MM.1S (cell line): ENCODE measurements at regions not wholly inside any gene's neighbourhood (a gene's known extent, or its start where the extent isn't known, plus 50 kb on each side); places are given as distances from the start of the nearest gene placed in this dataset.

Experiments
- DNase-seq: peaks from one replicate; pipeline ENCODE4 v3.0.0-alpha.2; 2015
- H2AFZ ChIP-seq: fragments of 300-600 bp; sonication (generic); 2 replicates; pipeline ENCODE4 v1.6.0; 2016; ENCODE audit warnings: antibody characterized with exemption, low read length
- H3F3A ChIP-seq: fragments of 300-600 bp; sonication (generic); 2 replicates; pipeline ENCODE4 v1.6.1; 2016; ENCODE audit warnings: mild to moderate bottlenecking, antibody characterized with exemption, low read length, moderate library complexity, mixed read lengths; ENCODE audit not compliant: insufficient read depth
- H3K27ac ChIP-seq: fragments of 300-600 bp; sonication (generic); 2 replicates; pipeline ENCODE4 v1.5.1; 2016; ENCODE audit warnings: mild to moderate bottlenecking, low read length
- H3K27me3 ChIP-seq: fragments of 300-600 bp; sonication (generic); replicated peaks from 2 replicates; pipeline ENCODE4 v1.6.0; 2016; ENCODE audit warnings: low read length; ENCODE audit not compliant: insufficient read depth
- H3K36me3 ChIP-seq: fragments of 300-600 bp; sonication (generic); replicated peaks from 2 replicates; pipeline ENCODE4 v1.6.1; 2016; ENCODE audit warnings: mild to moderate bottlenecking, low read length, mixed read lengths; ENCODE audit not compliant: insufficient read depth
- H3K4me1 ChIP-seq: fragments of 300-600 bp; sonication (generic); 2 replicates; pipeline ENCODE4 v1.6.1; 2016; ENCODE audit warnings: low read length, mixed read lengths
- H3K4me2 ChIP-seq: fragments of 300-600 bp; sonication (generic); 2 replicates; pipeline ENCODE4 v1.6.0; 2016; ENCODE audit warnings: low read depth, low read length
- H3K4me3 ChIP-seq: fragments of 300-600 bp; sonication (generic); 2 replicates; pipeline ENCODE4 v1.5.1; 2016; ENCODE audit warnings: low read length, mixed read lengths
- H3K79me2 ChIP-seq: fragments of 300-600 bp; sonication (generic); 2 replicates; pipeline ENCODE4 v1.6.1; 2016; ENCODE audit warnings: mixed run types, low read length, mixed read lengths
- H3K9ac ChIP-seq: fragments of 300-600 bp; sonication (generic); 2 replicates; pipeline ENCODE4 v1.6.1; 2016; ENCODE audit warnings: low read length, mixed read lengths
- H3K9me2 ChIP-seq: fragments of 300-600 bp; sonication (generic); replicated peaks from 2 replicates; pipeline ENCODE4 v1.6.1; 2016; ENCODE audit warnings: mild to moderate bottlenecking, low read length, mixed read lengths; ENCODE audit not compliant: insufficient read depth
- H3K9me3 ChIP-seq: fragments of 300-600 bp; sonication (generic); replicated peaks from 2 replicates; pipeline ENCODE4 v1.6.1; 2016; ENCODE audit warnings: mild to moderate bottlenecking, low read length, mixed read lengths; ENCODE audit not compliant: insufficient read depth
- H4K20me1 ChIP-seq: fragments of 300-600 bp; sonication (generic); 2 replicates; pipeline ENCODE4 v1.6.1; 2016; ENCODE audit warnings: mild to moderate bottlenecking, low read length, moderate library complexity, mixed read lengths; ENCODE audit not compliant: insufficient read depth
- CTCF ChIP-seq: fragments of 300-600 bp; sonication (generic); IDR thresholded peaks from 2 replicates; pipeline ENCODE4 v1.5.1; 2016; ENCODE audit warnings: antibody characterized with exemption, low read length, mixed read lengths
- EZH2 ChIP-seq: fragments of 300-600 bp; sonication (generic); optimal IDR thresholded peaks from 2 replicates; pipeline ENCODE3; 2017; ENCODE audit warnings: low read depth, mild to moderate bottlenecking, antibody characterized with exemption, low read length, mixed read lengths
- EZH2phosphoT487 ChIP-seq: fragments of 300-600 bp; sonication (generic); IDR thresholded peaks from 2 replicates; pipeline ENCODE4 v1.6.1; 2018; ENCODE audit warnings: antibody characterized with exemption, low read length

GRCh38 chr2:176490061-176490861, 221.0 kb downstream of the MTX2 start:
- Histone ChIP-seq H3K27me3 (no peaks in the 10 kb centered on the region), H3F3A (peaks cover 14% of the 10 kb centered on the region), H3K9me3 (no peaks in the 10 kb centered on the region), H4K20me1 (no peaks in the 10 kb centered on the region), H3K4me1 (peaks cover 12% of the 10 kb centered on the region), H3K4me2 (peak overlapping the region; percentile 33), H3K4me3 (no peak overlapping the region), H2AFZ (no peak overlapping the region), H3K9ac (no peak overlapping the region), H3K9me2 (no peaks in the 10 kb centered on the region), H3K27ac (peak overlapping the region; percentile 51; the same call in 1 of the 2 replicates), H3K79me2 (no peaks in the 10 kb centered on the region), H3K36me3 (no peaks in the 10 kb centered on the region)
- TF ChIP-seq CTCF (no peak), EZH2phosphoT487 (no peak), EZH2 (no peak)
- DNase-seq, result no peak

DNA sequence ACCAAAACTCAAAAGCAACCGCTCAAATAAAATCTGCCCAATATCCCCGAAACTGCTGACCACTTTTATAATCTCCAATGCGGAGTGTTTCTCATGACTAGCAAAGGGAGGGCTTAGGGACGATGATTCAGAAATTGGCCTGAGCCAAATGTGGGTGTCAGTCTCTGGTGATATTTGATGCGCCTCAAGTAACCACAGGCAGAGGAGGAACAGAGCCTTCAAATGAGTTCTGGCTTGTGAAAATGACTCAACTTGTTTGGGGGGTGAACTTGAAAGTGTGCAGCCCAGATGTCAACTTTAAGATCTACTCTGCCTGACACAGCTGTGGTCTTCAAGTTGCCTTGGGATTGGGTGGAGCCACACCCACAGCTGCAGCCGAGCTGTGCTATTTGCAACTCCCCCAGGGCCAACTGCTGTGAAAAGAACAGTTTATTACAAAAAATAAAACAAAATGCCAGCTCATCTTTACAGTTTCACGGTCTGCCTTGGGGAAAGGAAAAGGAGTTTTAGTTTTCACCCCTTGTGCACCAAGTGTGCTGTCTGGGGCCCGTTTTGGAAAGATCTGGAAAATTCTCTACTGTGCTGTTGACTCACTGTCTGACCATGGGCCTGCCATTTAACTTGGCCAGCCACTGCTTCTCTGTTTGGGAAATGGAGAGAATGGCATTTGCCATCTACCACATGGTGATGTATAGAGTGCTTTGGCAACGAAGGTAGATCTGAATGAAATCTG, 222.1 kb downstream of the MTX2 start:
- Histone ChIP-seq H3F3A (peaks cover 14% of the 10 kb centered on the region), H3K4me1 (peaks cover 12% of the 10 kb centered on the region), H3K9ac (no peak overlapping the region), H4K20me1 (no peaks in the 10 kb centered on the region), H3K9me3 (no peaks in the 10 kb centered on the region), H3K27me3 (no peaks in the 10 kb centered on the region), H3K4me2 (peak overlapping the region; percentile 33), H3K79me2 (no peaks in the 10 kb centered on the region), H3K4me3 (no peak overlapping the region; the same call in 1 of the 2 replicates), H3K36me3 (no peaks in the 10 kb centered on the region), H3K27ac (peak overlapping the region; percentile 51; the same call in 1 of the 2 replicates), H3K9me2 (no peaks in the 10 kb centered on the region), H2AFZ (peak overlapping the region; percentile 40)
- TF ChIP-seq EZH2, result no peak
- no peak for TF ChIP-seq CTCF
- no peak for TF ChIP-seq EZH2phosphoT487
- DNase-seq, result peak; percentile 84

GRCh38 chr2:176492583-176492982, 223.3 kb downstream of the MTX2 start:
- Histone ChIP-seq H3F3A (peaks cover 14% of the 10 kb centered on the region), H3K9ac (no peak overlapping the region), H3K4me1 (peaks cover 12% of the 10 kb centered on the region), H3K79me2 (no peaks in the 10 kb centered on the region), H3K9me2 (no peaks in the 10 kb centered on the region), H3K36me3 (no peaks in the 10 kb centered on the region), H3K27me3 (no peaks in the 10 kb centered on the region), H3K4me2 (no peak overlapping the region), H3K4me3 (no peak overlapping the region), H3K27ac (no peak overlapping the region), H2AFZ (no peak overlapping the region), H4K20me1 (no peaks in the 10 kb centered on the region), H3K9me3 (no peaks in the 10 kb centered on the region)
- TF ChIP-seq CTCF (no peak), EZH2phosphoT487 (no peak), EZH2 (no peak)
- no peak for DNase-seq
